Inferior parietal cortex (tissue), 1 donor: ENCODE measurements at regions not wholly inside any gene's neighbourhood (a gene's known extent, or its start where the extent isn't known, plus 50 kb on each side); places are given as distances from the start of the nearest gene placed in this dataset.
"Not testable (repeated sequence)": the region's sequence is repeated elsewhere in the genome, so short reads cannot be mapped to it uniquely, and the experiment has no call there.

Source experiments
- DNase-seq: peaks from one replicate; pipeline ENCODE4 v3.0.0-alpha.2; 2016; ENCODE audit errors: extremely low spot score

DNA sequence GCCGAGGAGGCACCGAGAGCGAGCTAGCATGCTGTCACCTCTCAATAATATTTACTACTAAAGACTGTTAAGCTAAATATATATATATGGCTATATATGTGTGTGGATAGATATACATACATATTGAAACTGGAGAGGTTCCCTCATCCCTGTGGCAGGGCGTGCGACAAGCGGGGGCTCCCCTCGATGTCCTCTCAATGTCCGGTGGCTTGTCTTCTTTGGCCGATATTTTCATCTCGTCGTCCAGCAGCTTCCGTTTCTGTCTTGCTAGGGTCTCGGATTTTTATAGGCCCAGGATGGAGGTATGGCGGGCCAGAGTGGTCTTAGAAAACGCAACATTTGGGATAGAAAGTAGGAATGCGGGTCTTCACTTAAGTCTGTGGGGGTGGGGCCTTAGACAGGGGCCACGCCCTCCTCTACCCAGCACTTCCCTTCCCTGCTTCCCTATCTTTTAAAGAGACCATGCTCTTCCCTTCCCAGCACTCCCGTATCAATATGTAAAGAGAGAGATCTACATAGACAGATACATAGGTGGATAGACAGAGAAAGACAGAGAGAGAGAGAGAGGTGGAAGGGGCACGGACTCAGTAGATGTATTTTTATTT lies 866.8 kb downstream of the DSC3 start:
- DNase-seq = no peak

GRCh38 chr18:30175061-30175574 lies 867.4 kb downstream of the DSC3 start:
- no peak for DNase-seq

DNA sequence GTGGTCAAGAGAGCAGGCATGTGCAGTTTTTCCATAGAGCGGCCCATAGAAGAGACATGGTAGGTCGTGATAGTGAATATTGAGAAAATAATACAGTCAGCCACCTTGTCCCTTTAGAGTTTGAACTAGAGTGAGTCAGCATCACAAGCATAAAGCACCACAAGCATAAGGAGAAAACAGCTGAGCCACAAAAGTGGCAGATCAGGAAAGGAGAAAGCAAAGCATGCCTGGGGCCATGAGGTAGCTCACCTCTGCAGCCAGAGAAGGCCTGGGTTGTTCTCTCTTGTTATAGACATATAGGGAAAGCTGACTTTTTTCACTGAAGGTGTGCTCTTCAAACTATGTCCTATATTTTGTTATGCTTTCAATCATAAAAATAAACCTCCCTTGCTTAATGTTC lies 879.0 kb downstream of the DSC3 start:
- DNase-seq = no peak

DNA sequence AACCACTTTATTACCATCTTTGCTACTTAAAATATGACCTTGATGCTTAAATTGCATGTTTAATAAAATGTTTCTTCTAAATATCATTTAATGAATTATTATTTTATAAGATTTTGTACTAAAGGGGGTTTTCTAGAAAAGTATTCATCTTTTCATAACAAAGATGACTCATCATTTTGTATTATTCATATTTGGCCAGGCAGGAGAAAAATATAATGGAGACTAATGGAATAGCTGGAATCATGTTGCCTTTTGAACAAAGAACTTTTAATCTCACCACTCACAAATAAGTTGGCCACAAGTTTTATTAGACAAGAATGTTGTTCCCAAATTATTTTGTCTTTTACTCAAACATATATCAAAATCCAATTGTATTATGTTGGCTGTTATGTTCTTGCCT lies 882.4 kb downstream of the DSC3 start:
- no peak for DNase-seq

DNA sequence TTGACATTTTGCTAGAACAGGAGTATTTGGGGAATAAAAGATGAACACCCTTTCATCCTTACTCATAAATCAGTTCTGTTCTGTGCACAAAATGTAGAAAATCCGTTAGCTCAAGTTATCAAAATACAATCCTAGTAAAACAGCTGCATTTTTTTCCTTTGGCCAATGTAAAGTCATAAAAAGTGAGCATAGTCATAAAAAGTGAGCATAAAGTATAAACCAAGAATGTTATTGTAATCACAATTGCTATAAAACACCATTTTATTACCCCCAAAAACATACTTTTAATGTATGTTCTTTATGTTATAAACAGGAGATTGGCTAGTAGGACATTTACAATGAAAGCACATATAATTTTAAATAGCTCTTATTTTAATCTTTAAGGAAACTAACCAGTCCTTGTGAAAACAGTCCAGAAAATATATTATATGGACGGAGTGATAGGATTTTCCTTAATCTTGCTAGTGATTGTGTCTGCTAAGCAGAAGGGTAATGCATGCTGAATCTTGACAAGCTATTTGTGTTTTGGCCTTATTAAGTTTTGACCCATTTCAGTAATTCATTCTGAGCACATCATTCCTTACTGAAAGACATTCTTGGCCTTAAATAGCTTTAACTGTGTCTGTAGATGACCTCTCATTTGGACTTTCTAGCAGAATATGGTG lies 891.8 kb downstream of the DSC3 start:
- no peak for DNase-seq

GRCh38 chr18:30149585-30149984 lies 893.0 kb downstream of the DSC3 start:
- DNase-seq = no peak

DNA sequence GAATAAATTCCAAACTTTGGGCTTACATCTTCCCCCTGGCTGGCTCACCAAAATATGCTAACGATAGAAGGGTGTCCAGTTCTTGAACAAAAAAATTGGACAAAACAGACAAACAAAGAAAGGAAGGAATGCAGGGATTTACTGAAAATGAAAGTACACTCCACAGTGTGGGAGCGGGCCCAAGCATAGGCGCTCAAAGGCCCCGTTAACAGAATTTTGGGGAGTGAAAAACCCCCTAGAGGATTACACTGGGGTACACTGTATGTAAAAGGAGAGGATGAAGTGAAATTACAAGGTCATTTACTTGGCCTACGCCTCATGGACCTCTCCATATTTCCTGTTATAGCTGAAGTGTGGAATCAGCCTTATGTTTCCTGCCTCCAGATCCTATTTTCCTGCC lies 899.7 kb downstream of the DSC3 start:
- DNase-seq = no peak

GRCh38 chr18:30142248-30142647 lies 900.3 kb downstream of the DSC3 start:
- no peak for DNase-seq

DNA sequence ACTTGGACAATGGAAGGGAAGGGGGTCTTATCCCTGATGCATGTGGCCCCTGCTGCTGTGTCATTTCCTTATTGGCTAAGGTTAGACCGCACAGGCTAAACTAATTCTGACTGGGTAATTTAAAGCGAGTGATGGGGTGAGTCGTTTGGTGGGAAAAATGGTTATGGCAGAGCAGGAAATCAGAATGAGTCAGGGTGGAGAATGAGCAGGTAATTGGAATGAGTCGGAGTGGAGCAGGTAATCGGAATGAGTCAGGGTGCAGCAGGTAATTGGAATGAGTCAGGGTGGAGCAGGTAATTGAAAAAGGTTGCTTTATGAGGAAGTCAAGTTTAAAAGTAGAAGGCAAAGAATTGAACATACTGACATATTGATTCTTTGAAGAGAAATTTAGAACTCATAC lies 901.0 kb downstream of the DSC3 start:
- not testable (repeated sequence) for DNase-seq

DNA sequence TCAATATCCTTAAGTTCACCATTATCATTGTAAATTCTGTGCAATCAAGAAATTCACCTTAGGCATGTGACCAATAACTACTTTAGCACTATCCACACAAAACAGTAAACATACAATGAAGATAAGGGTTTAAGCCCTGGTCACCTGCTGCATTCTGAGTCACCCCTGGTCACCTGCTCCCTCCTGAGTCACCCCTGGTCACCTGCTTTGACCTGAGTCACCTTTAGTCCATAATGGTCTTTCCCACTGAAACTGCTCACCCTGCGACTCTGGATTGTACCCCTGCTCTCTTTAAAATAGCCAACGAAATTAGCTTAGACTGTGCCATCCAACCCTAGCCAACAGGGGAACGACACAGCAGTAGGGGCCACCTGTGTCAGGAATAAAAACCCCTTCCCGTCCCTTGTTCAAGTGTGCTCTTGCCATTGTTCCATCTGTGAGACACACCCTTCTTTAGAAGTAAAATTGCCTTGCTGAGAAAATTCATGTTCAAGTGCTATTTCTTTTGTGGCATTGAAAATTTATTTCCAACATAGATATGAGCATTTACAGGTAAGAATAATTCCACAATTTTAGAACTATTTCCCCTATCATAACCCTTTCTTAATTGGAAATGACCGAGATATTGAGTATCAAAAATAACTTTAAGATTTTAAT lies 902.8 kb downstream of the DSC3 start:
- DNase-seq = no peak

GRCh38 chr18:30135938-30136337 lies 906.6 kb downstream of the DSC3 start:
- DNase-seq = no peak

- DNase-seq = no peak
These were observed 908.5 kb downstream of the DSC3 start for GRCh38 chr18:30134020-30134419.

DNA sequence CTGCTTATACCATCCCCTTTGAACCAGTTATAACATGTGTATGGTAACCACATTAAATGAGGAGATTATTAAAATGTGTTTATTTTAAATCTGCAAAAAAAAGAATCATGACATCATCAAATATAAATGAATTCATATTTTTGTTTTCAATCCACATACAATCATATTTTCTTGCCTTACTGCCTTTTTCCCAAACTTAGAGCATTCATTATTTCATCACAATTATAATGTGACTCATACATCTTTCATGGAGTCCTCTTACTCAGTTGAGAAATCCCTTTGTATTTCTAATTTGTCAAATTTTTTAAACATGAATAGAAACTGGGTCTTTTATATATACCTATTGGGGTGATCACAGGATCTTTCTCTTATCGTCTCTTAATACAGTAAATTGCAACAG lies 909.6 kb downstream of the DSC3 start:
- DNase-seq = no peak

GRCh38 chr18:30121397-30121796 lies 921.1 kb downstream of the DSC3 start:
- no peak for DNase-seq

DNA sequence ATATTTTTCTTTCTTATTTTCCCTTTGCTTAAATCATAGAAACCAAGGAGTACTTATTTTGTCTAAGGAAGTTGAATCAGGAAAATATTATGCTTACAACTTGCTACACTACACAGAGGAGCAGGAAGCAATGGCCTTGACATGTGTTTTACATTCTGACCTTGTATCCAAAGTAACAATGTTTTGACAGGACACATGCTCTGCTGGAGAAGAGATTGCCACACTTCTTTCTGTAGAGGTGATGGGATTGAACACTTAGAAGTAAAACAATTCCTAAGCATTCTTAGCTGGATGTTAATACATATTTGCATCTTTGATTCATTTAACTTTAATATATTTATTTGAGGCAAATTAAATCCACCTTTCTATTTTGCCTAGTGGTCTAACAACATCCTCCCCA lies 929.1 kb downstream of the DSC3 start:
- DNase-seq = no peak

- DNase-seq = no peak
These were observed 936.2 kb downstream of the DSC3 start for GRCh38 chr18:30106356-30106755.

DNA sequence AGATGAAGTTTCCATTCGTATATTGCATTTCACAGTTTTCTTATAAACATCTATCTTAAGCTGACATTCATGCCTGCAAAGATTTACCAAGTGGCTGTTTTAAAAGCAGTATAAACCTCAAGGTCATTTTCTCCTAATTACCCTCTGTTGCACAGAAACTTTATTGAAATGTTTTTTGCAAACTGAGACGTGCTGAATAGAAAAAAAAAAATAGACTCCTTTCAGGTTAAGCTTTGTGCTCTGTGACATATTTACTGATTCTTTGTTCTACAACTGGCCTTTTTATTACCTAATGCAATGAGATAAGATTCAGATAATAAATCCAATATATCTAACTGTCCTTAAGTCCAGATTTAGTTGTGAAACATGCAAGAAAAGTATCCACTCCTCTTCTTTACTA lies 938.7 kb downstream of the DSC3 start:
- no peak for DNase-seq

- no peak for DNase-seq
These were observed 945.7 kb downstream of the DSC3 start for GRCh38 chr18:30096796-30097195.

DNA sequence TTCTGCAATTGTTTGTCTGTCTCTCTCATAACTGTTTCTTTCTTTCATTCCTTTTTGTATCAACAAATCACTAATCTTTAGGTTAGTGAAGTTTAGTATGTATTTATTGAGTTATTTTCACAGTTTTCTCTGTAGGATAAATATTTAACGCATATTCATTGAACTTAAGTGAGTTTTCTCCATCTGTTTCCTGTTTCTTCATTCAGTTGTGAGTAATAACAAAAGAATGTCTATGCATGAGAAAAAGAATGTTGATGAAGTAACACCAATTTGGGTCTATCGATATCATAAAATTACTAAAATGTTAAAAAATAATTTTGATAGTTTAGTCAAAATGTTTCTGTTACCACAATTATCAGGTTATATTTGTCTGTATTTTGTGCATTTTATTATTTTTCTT lies 948.0 kb downstream of the DSC3 start:
- no peak for DNase-seq

DNA sequence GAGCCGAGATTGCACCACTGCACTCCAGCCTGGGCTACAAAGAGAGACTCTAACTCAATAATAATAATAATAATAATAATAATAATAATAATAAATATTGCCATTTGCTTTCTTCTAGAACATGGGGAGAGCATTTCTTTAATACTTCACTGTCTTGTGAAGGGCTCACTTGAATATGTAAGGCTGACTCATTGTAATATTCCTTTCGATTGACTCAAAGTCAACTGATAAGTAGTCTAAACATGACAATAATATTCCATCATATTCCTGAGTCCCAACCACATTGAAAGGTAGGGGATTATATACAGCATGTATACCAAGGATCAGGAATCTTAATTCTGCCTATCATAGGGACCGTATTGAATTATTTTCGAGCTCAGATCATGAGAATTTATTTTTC lies 949.2 kb downstream of the DSC3 start:
- DNase-seq = no peak

DNA sequence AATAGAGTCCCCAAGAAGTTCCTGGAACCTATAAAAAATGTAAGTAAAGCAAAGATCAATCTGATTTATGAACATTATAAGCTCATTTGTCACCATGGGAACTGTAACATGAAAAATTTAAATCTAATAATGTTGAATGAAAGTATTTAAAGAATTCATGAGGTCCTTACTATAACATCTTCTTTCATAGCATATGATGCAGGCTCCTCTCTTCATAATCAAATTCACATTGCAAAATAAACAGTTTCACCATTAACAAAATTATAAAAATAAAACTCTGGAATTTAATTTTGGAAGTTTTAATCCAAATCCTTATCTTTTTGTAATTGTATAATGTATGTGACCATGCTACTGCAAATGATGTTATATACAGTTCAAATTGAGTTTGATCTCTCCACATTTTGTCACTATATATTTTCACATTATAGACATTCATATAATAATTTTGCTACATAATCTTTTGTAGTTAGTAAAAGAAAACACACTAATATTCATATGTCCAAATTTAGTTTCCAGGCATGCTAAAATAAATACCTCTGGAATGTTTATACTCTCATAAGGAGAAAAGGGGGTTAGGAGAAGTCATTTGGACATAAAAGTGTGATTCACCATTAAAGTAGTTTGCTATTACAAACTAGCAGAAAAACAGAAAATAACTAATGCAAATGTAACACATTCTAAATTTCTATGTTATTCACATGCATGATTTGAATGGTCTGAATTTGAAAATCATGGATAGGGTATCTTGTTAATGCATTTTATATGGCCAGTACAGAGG lies 954.1 kb downstream of the DSC3 start:
- DNase-seq = no peak

GRCh38 chr18:30086351-30086750 lies 956.2 kb downstream of the DSC3 start:
- peak; percentile 70 for DNase-seq
